NOMO-1 treated with DMSO at 0.1 percent for 48 hours (cell line): ENCODE measurements at regions not wholly inside any gene's neighbourhood (a gene's known extent, or its start where the extent isn't known, plus 50 kb on each side); places are given as distances from the start of the nearest gene placed in this dataset.
A peak's percentile ranks its signal among the peaks of the same experiment; 100 is the strongest.

Experiments
- DNase-seq: peaks from one replicate; lab custom pipeline; 2025; ENCODE audit not compliant: unreplicated experiment; lab: John Stamatoyannopoulos, UW

DNA sequence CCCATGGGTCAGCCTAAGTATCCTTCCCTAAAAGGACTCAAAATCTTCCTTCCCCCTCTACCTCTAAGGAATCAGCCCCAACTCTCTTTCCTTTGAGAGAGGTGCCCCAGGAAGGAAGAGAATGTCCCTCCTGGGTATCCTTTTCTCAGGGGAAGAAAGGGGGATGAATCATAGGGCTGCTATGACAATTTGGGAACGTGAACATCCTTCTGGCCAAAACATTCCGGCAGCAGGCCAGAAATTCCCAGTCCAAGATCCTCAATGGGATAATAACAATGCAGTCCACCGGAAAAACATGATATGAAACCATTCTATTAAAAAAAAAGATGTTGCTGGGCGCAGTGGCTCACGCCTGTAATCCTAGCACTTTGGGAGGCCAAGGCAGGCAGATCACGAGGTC is 50.8 kb upstream of the CACNA2D3 start:
- no peak for DNase-seq

DNA sequence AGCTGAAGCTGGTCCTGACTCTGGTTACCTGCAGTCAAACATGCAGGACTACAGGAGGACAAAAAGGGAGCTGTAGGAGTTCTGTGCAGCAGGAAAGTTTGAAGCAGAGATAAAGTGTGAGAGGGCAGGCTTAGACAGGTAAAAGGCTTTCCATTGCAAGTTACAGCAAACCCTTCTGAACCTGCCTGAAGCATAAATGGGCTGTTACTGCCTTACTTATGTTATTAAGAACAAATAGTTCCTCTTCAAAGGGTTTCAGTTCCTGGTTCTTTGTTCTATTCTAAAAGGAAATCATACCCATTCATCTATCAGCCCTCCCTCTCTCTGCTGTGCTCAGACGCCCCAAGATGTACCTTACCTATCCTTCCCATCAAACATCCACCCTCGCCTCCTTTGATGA is 52.4 kb upstream of the CACNA2D3 start:
- DNase-seq, result peak; percentile 13

GRCh38 chr3:54067055-54067698 is 55.2 kb upstream of the CACNA2D3 start:
- DNase-seq, result no peak

DNA sequence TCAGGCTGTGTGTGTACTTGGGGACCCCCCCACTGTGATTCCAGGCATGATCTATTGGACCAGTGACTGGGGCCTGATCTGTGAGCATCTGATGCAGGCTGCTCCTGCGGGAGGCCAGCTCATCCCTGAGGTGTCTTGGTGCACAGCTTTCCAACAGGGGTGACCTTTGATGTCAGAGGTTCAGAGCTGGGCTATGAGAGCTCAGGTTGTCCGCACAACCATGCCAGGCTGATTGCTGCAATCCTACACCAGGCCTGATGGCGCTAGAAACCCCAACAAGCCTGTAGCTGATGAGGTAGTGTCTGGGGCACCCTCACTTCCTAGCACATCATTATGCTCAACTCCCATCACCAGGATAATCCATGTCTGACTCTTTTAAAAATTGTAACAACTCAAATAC is 56.1 kb upstream of the CACNA2D3 start:
- no peak for DNase-seq

DNA sequence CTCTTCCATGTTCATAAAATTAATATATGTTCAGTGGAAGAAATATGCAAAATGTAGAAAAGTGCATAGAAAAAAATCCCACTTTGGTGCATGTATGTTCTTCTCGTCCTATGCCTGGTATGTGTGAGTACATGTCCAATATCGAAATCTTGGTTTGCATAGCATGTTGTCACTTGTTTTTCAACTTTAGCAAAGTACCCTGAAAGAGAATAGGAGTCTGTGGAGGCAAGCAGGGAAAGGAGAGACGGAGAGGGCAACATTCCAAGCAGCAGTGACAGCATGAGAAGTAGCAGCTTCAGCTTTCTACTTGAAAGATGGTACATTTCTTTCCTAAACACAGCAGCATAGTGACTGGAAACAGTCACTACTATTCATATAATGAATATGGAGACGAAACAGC is 56.8 kb upstream of the CACNA2D3 start:
- no peak for DNase-seq

DNA sequence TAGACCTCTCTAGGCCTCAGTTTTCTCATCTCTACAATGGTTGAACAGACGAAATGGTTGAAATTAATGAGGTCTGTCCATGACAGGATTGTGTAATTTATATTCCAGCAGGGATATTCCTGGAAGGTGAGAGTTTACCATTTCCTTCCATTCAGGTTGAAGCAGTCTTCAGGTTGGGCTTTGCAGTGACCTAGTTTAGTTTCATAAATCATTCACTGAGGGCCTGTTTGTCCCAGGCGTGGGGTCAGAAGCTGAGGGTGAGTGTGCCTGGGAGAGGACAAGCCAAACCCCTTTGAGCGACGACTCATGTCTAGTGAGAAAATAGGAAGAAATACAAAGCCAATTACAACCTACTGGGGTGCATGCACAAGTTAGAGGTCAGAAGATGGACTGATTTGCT is 57.2 kb upstream of the CACNA2D3 start:
- DNase-seq, result no peak

GRCh38 chr3:54064486-54064885 is 57.9 kb upstream of the CACNA2D3 start:
- no peak for DNase-seq

DNA sequence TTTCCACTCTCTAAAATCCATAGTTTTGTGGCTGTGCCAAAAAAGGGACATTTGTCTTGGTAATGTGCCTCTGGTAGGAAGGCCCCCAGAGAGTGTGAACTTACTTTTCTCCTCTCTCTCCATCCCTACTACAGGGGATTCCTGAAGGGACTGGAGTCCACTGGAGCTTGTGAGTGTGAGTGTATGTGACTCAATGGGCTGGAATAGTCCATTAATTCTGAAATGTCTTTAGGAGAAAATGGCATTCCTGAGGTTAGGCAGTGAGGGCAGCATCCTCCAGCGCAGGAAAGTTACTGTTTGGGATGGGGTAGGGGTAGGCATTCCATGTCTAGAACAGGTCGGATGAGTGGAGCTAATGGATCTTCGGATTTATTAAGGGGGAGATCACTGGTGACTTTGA is 59.8 kb upstream of the CACNA2D3 start:
- DNase-seq, result no peak

GRCh38 chr3:54056521-54056920 is 65.8 kb upstream of the CACNA2D3 start:
- no peak for DNase-seq

DNA sequence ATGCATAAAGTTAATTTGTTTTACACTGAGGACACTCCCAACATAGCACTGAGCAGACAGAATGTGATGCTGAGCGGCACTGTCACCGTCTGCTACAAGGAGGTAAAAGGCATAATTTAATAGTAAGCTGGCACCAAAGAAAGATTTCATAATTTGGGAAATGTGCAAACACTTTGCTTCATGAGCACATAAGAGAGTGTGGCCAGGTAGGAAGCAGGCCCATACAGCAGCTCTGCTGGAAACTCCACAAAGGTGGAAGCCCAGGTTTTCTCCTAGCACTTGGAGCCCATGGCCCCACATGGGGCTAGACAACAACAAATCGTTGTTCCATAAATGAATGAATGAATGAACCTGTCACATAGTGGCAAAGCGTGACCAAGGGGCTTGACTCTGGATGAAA is 68.5 kb upstream of the CACNA2D3 start:
- no peak for DNase-seq

- DNase-seq, result no peak
Measured at GRCh38 chr3:54053211-54053610, 69.1 kb upstream of the CACNA2D3 start.

DNA sequence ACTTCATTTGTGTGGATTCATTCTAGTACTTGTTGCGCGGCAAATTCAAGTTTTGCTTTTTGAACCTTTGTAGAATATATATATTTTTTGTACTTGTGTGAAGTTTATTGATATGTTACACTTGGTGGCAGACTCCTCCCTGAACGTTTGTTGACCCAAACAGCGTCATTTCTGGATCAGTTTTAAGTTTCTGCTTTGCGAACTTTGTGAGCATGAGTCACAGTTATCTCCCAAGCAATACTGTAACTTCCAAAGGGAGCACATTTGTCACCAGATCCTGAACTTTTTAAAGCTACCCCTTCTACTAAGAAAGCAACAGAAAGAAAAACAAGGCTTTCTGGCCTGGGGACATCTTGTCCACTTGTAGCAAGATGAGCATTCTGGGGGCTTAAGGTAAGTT is 74.8 kb upstream of the CACNA2D3 start:
- DNase-seq, result no peak

DNA sequence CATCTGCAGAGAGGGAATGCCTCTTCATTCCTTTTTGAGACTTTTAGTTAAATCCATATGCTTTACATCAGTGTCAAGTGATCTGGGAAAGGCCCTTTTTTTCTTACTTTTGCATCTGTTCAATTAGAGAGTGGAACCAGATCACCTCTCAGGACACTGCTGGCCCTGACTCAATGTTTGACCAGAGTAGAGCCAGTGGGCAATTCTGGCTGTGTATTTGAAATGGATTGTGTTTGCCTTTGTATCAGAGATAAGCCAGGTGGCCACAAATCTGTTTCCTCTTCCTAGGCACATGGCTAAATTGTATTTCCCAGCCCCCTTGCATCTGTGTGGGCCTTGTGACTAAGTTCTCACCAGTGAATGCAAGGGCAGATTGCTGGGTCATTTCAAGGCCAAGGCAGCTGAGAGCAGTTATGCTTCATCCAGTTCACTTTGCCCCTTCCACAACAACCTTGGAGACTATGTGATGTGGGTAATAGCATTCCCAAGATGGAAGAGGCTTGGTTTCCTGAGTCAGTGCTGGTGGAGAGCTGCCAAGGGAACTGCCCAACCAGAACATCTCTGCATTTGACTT is 75.6 kb upstream of the CACNA2D3 start:
- no peak for DNase-seq

GRCh38 chr3:54045061-54045815 is 77.1 kb upstream of the CACNA2D3 start:
- DNase-seq, result no peak

- DNase-seq, result no peak
Measured at GRCh38 chr3:54042259-54042823, 80.0 kb upstream of the CACNA2D3 start.

- no peak for DNase-seq
Measured at GRCh38 chr3:54040476-54040875, 81.9 kb upstream of the CACNA2D3 start.

GRCh38 chr3:54038391-54038790 is 84.0 kb upstream of the CACNA2D3 start:
- no peak for DNase-seq

GRCh38 chr3:54036543-54036942 is 85.8 kb upstream of the CACNA2D3 start:
- no peak for DNase-seq

GRCh38 chr3:54034971-54035370 is 87.4 kb upstream of the CACNA2D3 start:
- DNase-seq, result no peak

DNA sequence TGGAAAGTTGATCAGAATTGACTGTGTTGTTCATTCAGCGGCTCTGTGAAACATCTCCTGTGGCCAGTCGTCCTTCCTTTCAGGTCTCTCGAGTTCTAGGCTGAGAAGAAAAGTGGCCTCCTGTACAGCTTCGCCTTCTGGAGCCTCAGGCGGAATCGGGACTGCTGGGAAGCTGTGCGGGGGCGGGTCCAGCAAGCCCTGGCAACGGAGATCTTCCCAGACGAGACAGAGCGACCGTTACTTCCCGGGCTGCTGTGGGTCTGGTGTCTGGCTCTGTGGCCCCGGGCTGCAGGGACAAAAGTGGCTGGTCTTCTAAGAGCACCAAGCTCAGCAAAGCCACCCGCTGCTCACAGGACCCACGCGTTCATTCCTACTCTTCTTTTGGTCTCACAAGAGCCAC is 88.6 kb upstream of the CACNA2D3 start:
- DNase-seq, result no peak

DNA sequence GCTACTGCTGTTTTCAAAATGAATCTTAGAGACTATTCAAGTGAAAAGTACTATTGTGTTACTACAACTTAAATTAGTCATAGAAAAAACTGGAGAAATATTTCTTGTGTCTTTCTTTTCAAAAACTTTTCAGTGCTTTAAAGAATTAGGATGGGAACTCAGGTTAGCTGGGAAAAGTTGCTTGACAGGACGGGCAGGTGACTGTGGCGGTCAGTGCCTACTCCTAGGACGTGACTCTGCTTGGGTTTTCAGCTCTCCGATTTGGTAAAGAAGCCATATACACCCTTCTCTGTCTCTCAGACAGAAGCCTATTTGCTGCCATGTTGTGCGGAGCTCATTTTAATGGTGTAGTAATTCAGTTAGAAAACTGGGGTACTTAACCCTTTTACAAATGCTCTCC is 89.8 kb upstream of the CACNA2D3 start:
- no peak for DNase-seq

DNA sequence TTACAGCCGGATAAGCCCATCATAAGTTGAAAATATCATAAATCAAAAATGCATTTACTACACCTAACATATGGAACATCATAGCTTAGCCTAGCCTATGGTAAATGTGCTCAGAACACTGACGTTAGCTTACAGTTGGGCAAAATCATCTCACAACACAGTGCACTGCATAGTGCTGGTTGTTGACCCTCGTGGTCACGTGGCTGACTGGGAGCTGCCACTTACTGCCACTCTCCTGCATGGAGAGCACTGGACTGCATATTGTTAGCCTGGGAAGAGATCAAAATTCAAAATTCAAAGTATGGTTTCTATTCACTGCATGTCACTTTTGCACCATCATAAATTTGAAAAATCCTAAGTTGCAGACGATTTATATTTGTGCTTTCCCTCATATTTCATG is 94.0 kb upstream of the CACNA2D3 start:
- DNase-seq, result no peak
